K562 (cell line): ENCODE measurements at regions not wholly inside any gene's neighbourhood (a gene's known extent, or its start where the extent isn't known, plus 50 kb on each side); places are given as distances from the start of the nearest gene placed in this dataset.

Source experiments
- ATAC-seq: fragments of 200-7000 bp; cut with Tn5 transposase; 3 replicates; pipeline ENCODE4 v1.9.1; 2020; ENCODE audit warnings: moderate library complexity
- BruUV-seq: library from RNA; stranded (reverse); fragments of 400-500 nt; replicated peaks from 2 replicates; lab custom pipeline; 2021; lab: Mats Ljungman, UMichigan
- CTCF ChIA-PET: fragments of 300-600 bp; formaldehyde crosslinking; extraction: SDS; loops from one replicate; lab custom pipeline; 2021; ENCODE audit warnings: low intra/inter-chr PET ratio; lab: Yijun Ruan, JAX
- POLR2A ChIA-PET: fragments of 300-600, 350-650 bp; sonication (Branson Sonifier 250); formaldehyde crosslinking; extraction: SDS; loops from one replicate; lab custom pipeline; 2021; ENCODE audit warnings: antibody characterized with exemption, inconsistent platforms; lab: Yijun Ruan, JAX
- DNase-seq, 4 experiments: peaks; one replicate each; pipeline versions ENCODE4 v3.0.0 to v3.0.0-alpha.2; 2011 to 2018; ENCODE audit warnings: low spot score in 3 of 4, mixed read lengths in 3 of 4; ENCODE audit errors: extremely low read depth in 1 of 4
- FAIRE-seq: peaks from 2 replicates; lab custom pipeline; 2011; peaks lifted over from hg19 to GRCh38; lab: Jason Lieb, UNC
- H2AFZ ChIP-seq: 2 replicates; pipeline ENCODE4 v1.6.0; 2011; ENCODE audit warnings: low read depth, low read length, control low read depth, inconsistent platforms
- H3K27ac ChIP-seq: fragments of 200-600 bp; 3 replicates; pipeline ENCODE4 v1.8.0; 2011; ENCODE audit warnings: low read depth, mild to moderate bottlenecking, control low read depth, inconsistent platforms, low read length, moderate library complexity, mixed read lengths; ENCODE audit errors: extremely low read depth
- H3K27me3 ChIP-seq, 2 experiments: fragments of 300-600 bp in 1 of 2; 2 replicates in 1 of 2; 3 replicates in 1 of 2; pipeline versions ENCODE4 v1.6.0 to v1.8.0; 2011; ENCODE audit warnings: inconsistent platforms in 2 of 2, low read length in 2 of 2, mild to moderate bottlenecking in 1 of 2, mixed read lengths in 1 of 2, moderate library complexity in 1 of 2; ENCODE audit not compliant: control insufficient read depth in 2 of 2, insufficient read depth in 2 of 2
- H3K36me3 ChIP-seq: fragments of 300-600 bp; 3 replicates; pipeline ENCODE4 v1.8.0; 2011; ENCODE audit warnings: mild to moderate bottlenecking, low read length, inconsistent platforms; ENCODE audit not compliant: control insufficient read depth, insufficient read depth
- H3K4me1 ChIP-seq, 2 experiments: fragments of 200-600 bp in 1 of 2; replicated peaks in 1 of 2; 2 replicates in 1 of 2; 3 replicates in 1 of 2; pipeline versions ENCODE4 v1.5.1 to v1.8.0; 2011; ENCODE audit warnings: inconsistent platforms in 2 of 2, low read length in 2 of 2, mild to moderate bottlenecking in 1 of 2, mixed read lengths in 1 of 2, moderate library complexity in 1 of 2; ENCODE audit not compliant: control insufficient read depth in 2 of 2, insufficient read depth in 2 of 2
- H3K4me2 ChIP-seq: 2 replicates; pipeline ENCODE4 v1.6.1; 2011; ENCODE audit warnings: low read length, control low read depth, inconsistent platforms, mixed read lengths; ENCODE audit not compliant: insufficient read depth
- H3K4me3 ChIP-seq: fragments of 200-600 bp; sonication (generic), shearing (Covaris generic); 2 replicates; pipeline ENCODE4 v1.5.1; 2016; ENCODE audit warnings: control low read depth, inconsistent platforms
- H3K79me2 ChIP-seq: fragments of 200-600 bp; 3 replicates; pipeline ENCODE4 v1.8.0; 2011; ENCODE audit warnings: low read length, inconsistent platforms; ENCODE audit not compliant: control insufficient read depth, insufficient read depth
- H3K9ac ChIP-seq, 2 experiments: 2 replicates each; pipeline versions ENCODE4 v1.6.0 to v1.6.1; 2011; ENCODE audit warnings: low read depth in 2 of 2, low read length in 2 of 2, control low read depth in 1 of 2, inconsistent platforms in 1 of 2, mild to moderate bottlenecking in 1 of 2, mixed read lengths in 1 of 2; ENCODE audit not compliant: insufficient read depth in 1 of 2
- H3K9me1 ChIP-seq: one replicate; pipeline ENCODE4 v1.6.0; 2011; ENCODE audit warnings: inconsistent platforms, mild to moderate bottlenecking, low read length, moderate library complexity; ENCODE audit not compliant: control insufficient read depth, insufficient read depth
- H3K9me3 ChIP-seq: replicated peaks from 2 replicates; pipeline ENCODE4 v1.5.1; 2011; ENCODE audit warnings: low read depth, low read length, inconsistent platforms; ENCODE audit not compliant: control insufficient read depth, insufficient read depth
- H4K20me1 ChIP-seq: replicated peaks from 2 replicates; pipeline ENCODE4 v1.6.1; 2011; ENCODE audit warnings: low read length, inconsistent platforms, mixed read lengths; ENCODE audit not compliant: control insufficient read depth, insufficient read depth
- CBX8 ChIP-seq: fragments of 200-600 bp; sonication (generic); IDR thresholded peaks from 2 replicates; pipeline ENCODE4 v1.6.1; 2012; ENCODE audit warnings: borderline replicate concordance, mixed run types, low read depth, mild to moderate bottlenecking, moderate library complexity, mixed read lengths, low read length, control low read depth, inconsistent platforms; ENCODE audit not compliant: poor library complexity, severe bottlenecking; ENCODE audit errors: extremely low read depth
- GATA2 ChIP-seq: sonication (generic); formaldehyde crosslinking; IDR thresholded peaks from 2 replicates; pipeline ENCODE4 v1.4.0; 2020; ENCODE audit warnings: mild to moderate bottlenecking, missing genetic modification reagents
- HDAC8 ChIP-seq: fragments of 450-650 bp; IDR thresholded peaks from 2 replicates; pipeline ENCODE4 v1.6.1; 2016; ENCODE audit warnings: mild to moderate bottlenecking, missing genetic modification characterization, moderate library complexity, missing compliant biosample characterization
- HSF4 ChIP-seq: fragments of 250-450 bp; sonication (Bioruptor Pico); IDR thresholded peaks from 2 replicates; pipeline ENCODE4 v2.1.2; 2022; ENCODE audit warnings: mild to moderate bottlenecking, moderate library complexity, borderline replicate concordance
- IFI16 ChIP-seq: fragments of 250-450 bp; sonication (Bioruptor Pico); IDR thresholded peaks from 2 replicates; pipeline ENCODE4 v2.1.2; 2022; ENCODE audit warnings: mild to moderate bottlenecking, inconsistent platforms
- POLR2H ChIP-seq: IDR thresholded peaks from 2 replicates; pipeline ENCODE4 v1.6.1; 2016; ENCODE audit warnings: missing genetic modification characterization, low read depth, mild to moderate bottlenecking, control low read depth, missing compliant biosample characterization, moderate library complexity
- TAL1 ChIP-seq: fragments of 450-650 bp; IDR thresholded peaks from 2 replicates; pipeline ENCODE4 v1.6.1; 2016; ENCODE audit warnings: mild to moderate bottlenecking
- WHSC1 ChIP-seq: IDR thresholded peaks from one replicate; pipeline ENCODE4 v1.6.1; 2012; ENCODE audit warnings: low read length, control low read depth, inconsistent platforms
- ZFPM2 ChIP-seq: fragments of 250-450 bp; sonication (Bioruptor Pico); IDR thresholded peaks from 2 replicates; pipeline ENCODE4 v1.5.1; 2022; ENCODE audit warnings: mild to moderate bottlenecking
- ZNF143 ChIP-seq: sonication (generic); formaldehyde crosslinking; IDR thresholded peaks from 2 replicates; pipeline ENCODE4 v1.9.0; 2022; ENCODE audit warnings: mild to moderate bottlenecking, missing genetic modification reagents
- ZNF146 ChIP-seq: IDR thresholded peaks from one replicate; pipeline ENCODE4 v1.6.1; 2018; ENCODE audit warnings: missing compliant biosample characterization; ENCODE audit not compliant: unreplicated experiment
- ZNF175 ChIP-seq: fragments of 200-800 bp; sonication (Bioruptor generic); IDR thresholded peaks from 2 replicates; pipeline ENCODE4 v1.6.1; 2016; ENCODE audit warnings: low read depth, mild to moderate bottlenecking, missing genetic modification characterization, missing compliant biosample characterization
- WGBS: fragments of 100-300 bp; shearing (Covaris generic); methylation state at CpG from one replicate; pipeline ENCODE4 v1.1.6; 2016; ENCODE audit warnings: low coverage, mixed read lengths; ENCODE audit not compliant: insufficient coverage; ENCODE audit errors: missing lambda C conversion rate; 5-methylcytosine and 5-hydroxymethylcytosine counted together
- in situ Hi-C: fragments of 300-500 bp; cut with MboI; formaldehyde crosslinking; loops from 4 replicates; pipeline ENCODE4 v1.15.0; 2018; ENCODE audit warnings: inconsistent platforms, mixed read lengths
- intact Hi-C: fragments of 100-400 bp; cut with micrococcal nuclease; formaldehyde crosslinking; loops from 2 replicates; pipeline ENCODE4 v1.14.2; 2022
- TF ChIP-seq, protein P1 (sequence below), 2 experiments: IDR thresholded peaks in 1 of 2; conservative IDR thresholded peaks in 1 of 2; 2 replicates each; pipeline ENCODE4 v1.6.1; 2016; ENCODE audit warnings: low read depth in 2 of 2, mild to moderate bottlenecking in 1 of 2, missing compliant biosample characterization in 1 of 2, missing genetic modification characterization in 1 of 2, moderate library complexity in 1 of 2
- TF ChIP-seq, protein P2 (sequence below): fragments of 250-450 bp; sonication (Bioruptor Pico); IDR thresholded peaks from 2 replicates; pipeline ENCODE4 v1.5.1; 2021; ENCODE audit warnings: mild to moderate bottlenecking
- TF ChIP-seq, protein P3 (sequence below): fragments of 450-650 bp; conservative IDR thresholded peaks from 2 replicates; pipeline ENCODE4 v1.6.1; 2016; ENCODE audit warnings: missing genetic modification characterization, low read depth, mild to moderate bottlenecking, missing compliant biosample characterization, moderate library complexity
- TF ChIP-seq, protein P4 (sequence below): fragments of 450-650 bp; formaldehyde crosslinking; IDR thresholded peaks from 2 replicates; pipeline ENCODE4 v1.4.0; 2022; ENCODE audit warnings: missing genetic modification characterization

DNA sequence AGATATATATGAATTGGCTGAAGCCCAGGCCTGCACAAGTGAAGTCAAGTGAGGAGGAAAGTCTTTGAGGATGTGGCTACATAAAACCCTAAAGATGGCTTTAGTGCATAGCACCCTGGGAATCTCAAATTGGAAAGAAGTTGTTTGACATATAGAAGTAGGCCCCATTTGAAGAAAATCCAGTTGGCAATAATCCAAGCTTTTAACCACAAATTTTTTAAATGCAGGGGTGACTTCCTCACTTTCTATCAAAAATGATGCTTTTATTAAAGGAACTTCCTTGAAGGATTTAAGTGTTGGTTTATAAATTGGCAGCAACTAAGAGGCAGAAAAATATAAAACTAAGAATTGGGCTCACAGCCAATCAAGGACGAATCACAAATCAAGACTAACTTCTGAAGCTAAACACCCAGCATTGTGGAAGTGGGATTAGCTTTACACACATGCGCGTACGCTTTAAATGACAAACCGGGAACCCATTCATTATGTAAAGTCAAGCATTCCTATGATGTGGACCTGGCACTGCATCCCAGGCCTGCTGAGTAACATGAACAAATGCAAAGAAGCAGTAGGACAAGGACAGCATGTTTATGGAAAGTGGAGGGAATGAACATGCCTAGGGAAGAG, 63.3 kb downstream of the NOG start:
- no TSS peak for BruUV-seq
- Histone ChIP-seq H3K27ac (no peak overlapping the region), H3K27me3 (no peaks in the 10 kb centered on the region; a peak in 1 of 5 replicates), H3K79me2 (no peaks in the 10 kb centered on the region), H3K9me3 (no peaks in the 10 kb centered on the region), H4K20me1 (no peaks in the 10 kb centered on the region), H2AFZ (no peak overlapping the region), H3K4me2 (no peak overlapping the region), H3K9ac (no peak overlapping the region), H3K4me3 (no peak overlapping the region), H3K36me3 (no peaks in the 10 kb centered on the region), H3K4me1 (no peaks in the 10 kb centered on the region), H3K9me1 (no peaks in the 10 kb centered on the region)
- ATAC-seq (no peak), FAIRE-seq (no peak), DNase-seq (no peak)
- 17% methylated on average over 5 of the region's 5 CpGs for WGBS
- CTCF ChIA-PET: no interaction called here
- intact Hi-C loops (no loop called here), in situ Hi-C loops (no loop called here)
- POLR2A ChIA-PET: no interaction called here
- TF ChIP-seq TAL1 (no peak), WHSC1 (no peak), GATA2 (no peak), ZNF175 (CRISPR knock-in tag) (no peak), HSF4 (no peak), ZFPM2 (CRISPR knock-in tag) (no peak), POLR2H (tag) (no peak), ZNF146 (no peak), IFI16 (CRISPR knock-in tag) (no peak), CBX8 (no peak), ZNF143 (CRISPR knock-in tag) (no peak), HDAC8 (tag) (no peak)
- TF ChIP-seq, protein P1, sequence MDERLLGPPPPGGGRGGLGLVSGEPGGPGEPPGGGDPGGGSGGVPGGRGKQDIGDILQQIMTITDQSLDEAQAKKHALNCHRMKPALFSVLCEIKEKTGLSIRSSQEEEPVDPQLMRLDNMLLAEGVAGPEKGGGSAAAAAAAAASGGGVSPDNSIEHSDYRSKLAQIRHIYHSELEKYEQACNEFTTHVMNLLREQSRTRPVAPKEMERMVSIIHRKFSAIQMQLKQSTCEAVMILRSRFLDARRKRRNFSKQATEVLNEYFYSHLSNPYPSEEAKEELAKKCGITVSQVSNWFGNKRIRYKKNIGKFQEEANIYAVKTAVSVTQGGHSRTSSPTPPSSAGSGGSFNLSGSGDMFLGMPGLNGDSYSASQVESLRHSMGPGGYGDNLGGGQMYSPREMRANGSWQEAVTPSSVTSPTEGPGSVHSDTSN (CRISPR knock-in tag; IDR thresholded peaks at IDR 0.05; ENCODE audit: low read depth): no peak
- TF ChIP-seq, protein P1 (tag; conservative IDR thresholded peaks at IDR 0.05; ENCODE audit: low read depth): no peak
- TF ChIP-seq, protein P2, sequence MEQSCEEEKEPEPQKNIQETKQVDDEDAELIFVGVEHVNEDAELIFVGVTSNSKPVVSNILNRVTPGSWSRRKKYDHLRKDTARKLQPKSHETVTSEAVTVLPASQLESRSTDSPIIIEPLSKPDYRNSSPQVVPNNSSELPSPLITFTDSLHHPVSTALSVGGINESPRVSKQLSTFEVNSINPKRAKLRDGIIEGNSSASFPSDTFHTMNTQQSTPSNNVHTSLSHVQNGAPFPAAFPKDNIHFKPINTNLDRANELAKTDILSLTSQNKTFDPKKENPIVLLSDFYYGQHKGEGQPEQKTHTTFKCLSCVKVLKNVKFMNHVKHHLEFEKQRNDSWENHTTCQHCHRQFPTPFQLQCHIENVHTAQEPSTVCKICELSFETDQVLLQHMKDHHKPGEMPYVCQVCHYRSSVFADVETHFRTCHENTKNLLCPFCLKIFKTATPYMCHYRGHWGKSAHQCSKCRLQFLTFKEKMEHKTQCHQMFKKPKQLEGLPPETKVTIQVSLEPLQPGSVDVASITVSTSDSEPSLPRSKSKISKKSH (CRISPR knock-in tag): no peak
- TF ChIP-seq, protein P3, sequence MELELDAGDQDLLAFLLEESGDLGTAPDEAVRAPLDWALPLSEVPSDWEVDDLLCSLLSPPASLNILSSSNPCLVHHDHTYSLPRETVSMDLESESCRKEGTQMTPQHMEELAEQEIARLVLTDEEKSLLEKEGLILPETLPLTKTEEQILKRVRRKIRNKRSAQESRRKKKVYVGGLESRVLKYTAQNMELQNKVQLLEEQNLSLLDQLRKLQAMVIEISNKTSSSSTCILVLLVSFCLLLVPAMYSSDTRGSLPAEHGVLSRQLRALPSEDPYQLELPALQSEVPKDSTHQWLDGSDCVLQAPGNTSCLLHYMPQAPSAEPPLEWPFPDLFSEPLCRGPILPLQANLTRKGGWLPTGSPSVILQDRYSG (tag): no peak
- TF ChIP-seq, protein P4, sequence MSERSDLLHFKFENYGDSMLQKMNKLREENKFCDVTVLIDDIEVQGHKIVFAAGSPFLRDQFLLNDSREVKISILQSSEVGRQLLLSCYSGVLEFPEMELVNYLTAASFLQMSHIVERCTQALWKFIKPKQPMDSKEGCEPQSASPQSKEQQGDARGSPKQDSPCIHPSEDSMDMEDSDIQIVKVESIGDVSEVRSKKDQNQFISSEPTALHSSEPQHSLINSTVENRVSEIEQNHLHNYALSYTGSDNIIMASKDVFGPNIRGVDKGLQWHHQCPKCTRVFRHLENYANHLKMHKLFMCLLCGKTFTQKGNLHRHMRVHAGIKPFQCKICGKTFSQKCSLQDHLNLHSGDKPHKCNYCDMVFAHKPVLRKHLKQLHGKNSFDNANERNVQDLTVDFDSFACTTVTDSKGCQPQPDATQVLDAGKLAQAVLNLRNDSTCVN (CRISPR knock-in tag): no peak
